ENCODE measurements at regions not wholly inside any gene's neighbourhood (a gene's known extent, or its start where the extent isn't known, plus 50 kb on each side); places are given as distances from the start of the nearest gene placed in this dataset.

DNA sequence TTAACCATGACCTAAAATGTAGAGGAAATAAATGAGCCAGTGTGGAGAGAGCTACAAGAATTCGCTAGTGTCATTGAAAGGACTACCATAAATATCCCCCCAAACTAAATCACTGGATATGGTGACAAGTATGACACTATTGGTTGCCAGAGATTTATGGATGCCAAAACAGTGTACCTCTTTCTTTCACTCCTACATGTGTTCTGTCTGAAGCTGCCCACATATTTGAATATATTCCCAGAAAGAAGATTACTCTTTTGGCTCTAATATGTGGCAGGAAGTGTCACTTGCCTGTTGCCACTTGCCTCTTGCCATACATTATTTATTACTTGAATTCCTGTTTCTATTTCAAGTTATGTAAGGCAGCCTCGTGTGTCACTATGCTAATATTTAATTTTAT is 1573.6 kb downstream of the TECRL start:
- peaks cover 0 to 23% (median 9%) of the 10 kb centered on the region in 8 donors for H3K9me3 ChIP-seq
- intact Hi-C loops (cut with DNase I; ENCODE audit: low total_unique reads), result no loop called here
- H3K4me1 ChIP-seq, result no peaks in the 10 kb centered on the region
- no peaks in the 10 kb centered on the region for H3K27me3 ChIP-seq (replicated peaks in 1 of 7)
- H3K36me3 ChIP-seq, result no peaks in the 10 kb centered on the region
- H3K27ac ChIP-seq, result no peak overlapping the region
- WGBS, 5 donors, result 16 to 28% (median 21%) methylated on average over 2 of the region's 2 CpGs
- no peak overlapping the region for H3K4me3 ChIP-seq
- DNase-seq, result no peak
- TF ChIP-seq POLR2AphosphoS5 (IDR thresholded peaks at IDR 0.05) (no peak), POLR2A (IDR thresholded peaks at IDR 0.05) (no peak)
- TF ChIP-seq, protein P1, sequence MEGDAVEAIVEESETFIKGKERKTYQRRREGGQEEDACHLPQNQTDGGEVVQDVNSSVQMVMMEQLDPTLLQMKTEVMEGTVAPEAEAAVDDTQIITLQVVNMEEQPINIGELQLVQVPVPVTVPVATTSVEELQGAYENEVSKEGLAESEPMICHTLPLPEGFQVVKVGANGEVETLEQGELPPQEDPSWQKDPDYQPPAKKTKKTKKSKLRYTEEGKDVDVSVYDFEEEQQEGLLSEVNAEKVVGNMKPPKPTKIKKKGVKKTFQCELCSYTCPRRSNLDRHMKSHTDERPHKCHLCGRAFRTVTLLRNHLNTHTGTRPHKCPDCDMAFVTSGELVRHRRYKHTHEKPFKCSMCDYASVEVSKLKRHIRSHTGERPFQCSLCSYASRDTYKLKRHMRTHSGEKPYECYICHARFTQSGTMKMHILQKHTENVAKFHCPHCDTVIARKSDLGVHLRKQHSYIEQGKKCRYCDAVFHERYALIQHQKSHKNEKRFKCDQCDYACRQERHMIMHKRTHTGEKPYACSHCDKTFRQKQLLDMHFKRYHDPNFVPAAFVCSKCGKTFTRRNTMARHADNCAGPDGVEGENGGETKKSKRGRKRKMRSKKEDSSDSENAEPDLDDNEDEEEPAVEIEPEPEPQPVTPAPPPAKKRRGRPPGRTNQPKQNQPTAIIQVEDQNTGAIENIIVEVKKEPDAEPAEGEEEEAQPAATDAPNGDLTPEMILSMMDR (IDR thresholded peaks at IDR 0.05 in 8 of 11, conservative IDR thresholded peaks at IDR 0.05 in 3 of 11), result no peak

DNA sequence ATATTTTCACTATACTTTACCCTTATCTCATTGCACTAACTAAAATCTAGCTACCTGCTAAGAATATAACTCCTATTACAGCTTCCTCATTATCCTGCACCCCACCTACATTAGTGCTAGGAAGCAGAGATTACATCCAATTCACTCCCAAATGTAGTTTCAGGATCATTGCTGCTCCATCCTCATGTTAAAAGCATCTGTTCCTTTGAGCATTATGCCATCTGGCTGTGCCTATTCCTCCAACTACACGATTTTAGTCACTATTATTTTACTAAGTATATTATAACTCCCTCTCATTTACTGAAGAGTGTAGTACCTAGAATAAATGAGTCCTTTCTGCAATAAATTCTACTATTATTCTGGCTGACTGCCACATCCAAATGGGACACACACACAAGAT is 1586.9 kb downstream of the TECRL start:
- H3K4me3 ChIP-seq, result no peak overlapping the region
- 46 to 61% (median 56%) methylated on average over 1 of the region's 1 CpG for WGBS, 5 donors
- no peaks in the 10 kb centered on the region for H3K4me1 ChIP-seq
- TF ChIP-seq POLR2A (IDR thresholded peaks at IDR 0.05), result no peak
- TF ChIP-seq POLR2AphosphoS5 (IDR thresholded peaks at IDR 0.05), result no peak
- TF ChIP-seq, protein P1 (IDR thresholded peaks at IDR 0.05 in 8 of 11, conservative IDR thresholded peaks at IDR 0.05 in 3 of 11), result no peak
- intact Hi-C loops (cut with DNase I; ENCODE audit: low total_unique reads), result no loop called here
- no peak overlapping the region for H3K27ac ChIP-seq
- DNase-seq, result no peak
- peaks cover 0 to 18% (median 12%) of the 10 kb centered on the region in 8 donors for H3K9me3 ChIP-seq
- H3K36me3 ChIP-seq, result no peaks in the 10 kb centered on the region
- H3K27me3 ChIP-seq (replicated peaks in 1 of 7), result no peaks in the 10 kb centered on the region

DNA sequence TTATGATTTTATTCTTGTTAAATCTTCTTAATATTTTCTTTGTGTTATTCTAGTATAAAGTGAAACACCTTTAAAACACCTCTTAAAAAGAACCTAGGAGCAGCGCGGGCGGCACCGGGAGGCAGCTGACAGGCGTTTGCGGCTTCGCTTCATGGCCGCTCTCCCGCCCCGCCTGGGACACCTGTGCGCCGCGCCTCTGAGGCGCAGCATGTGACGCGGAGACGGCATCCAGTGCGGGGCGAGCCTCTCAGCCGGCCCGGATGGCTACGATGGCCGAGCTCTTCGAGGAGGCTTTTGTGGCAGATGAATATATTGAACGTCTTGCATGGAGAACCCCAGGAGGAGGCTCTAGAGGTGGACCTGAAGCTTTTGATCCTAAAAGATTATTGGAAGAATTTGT is 1592.7 kb downstream of the TECRL start:
- H3K4me1 ChIP-seq, result no peaks in the 10 kb centered on the region
- H3K9me3 ChIP-seq, result peaks cover 0 to 6% (median 0%) of the 10 kb centered on the region in 8 donors
- WGBS, 5 donors, result 50 to 76% (median 63%) methylated on average over 21 to 25 of the region's 25 CpGs
- no peaks in the 10 kb centered on the region for H3K27me3 ChIP-seq (replicated peaks in 1 of 7)
- no peak overlapping the region for H3K4me3 ChIP-seq
- intact Hi-C loops (cut with DNase I; ENCODE audit: low total_unique reads), result no loop called here
- TF ChIP-seq, protein P1 (IDR thresholded peaks at IDR 0.05 in 8 of 11, conservative IDR thresholded peaks at IDR 0.05 in 3 of 11), result no peak
- TF ChIP-seq POLR2A (IDR thresholded peaks at IDR 0.05) (no peak), POLR2AphosphoS5 (IDR thresholded peaks at IDR 0.05) (no peak)
- no peak overlapping the region for H3K27ac ChIP-seq
- no peaks in the 10 kb centered on the region for H3K36me3 ChIP-seq
- DNase-seq, result no peak

DNA sequence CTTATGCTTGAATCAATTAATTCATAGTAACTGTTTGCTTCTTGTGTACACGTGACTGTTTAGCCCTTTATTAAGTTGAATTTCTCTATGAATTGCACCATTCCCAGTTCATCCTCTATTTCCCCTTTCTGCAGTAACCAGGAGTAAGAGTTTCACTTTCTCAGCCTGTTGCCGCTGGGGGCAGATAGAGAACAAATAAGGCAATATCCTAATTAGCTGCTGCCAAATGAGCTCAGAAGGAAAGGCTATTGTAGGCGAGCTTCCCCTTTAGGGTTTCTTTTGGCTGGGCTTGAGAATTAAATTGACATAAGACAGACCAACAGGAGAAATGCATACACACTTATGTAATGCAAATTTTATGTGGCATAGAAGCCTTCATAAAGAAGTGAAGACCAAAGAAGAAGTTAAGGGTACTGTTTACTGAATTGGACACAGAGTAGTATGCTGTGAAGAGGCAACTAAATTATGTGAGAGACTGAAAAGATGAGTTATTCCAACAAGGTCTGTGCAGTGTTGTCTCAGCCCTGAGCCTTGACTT is 1594.7 kb downstream of the TECRL start:
- no peak for TF ChIP-seq POLR2A (IDR thresholded peaks at IDR 0.05)
- TF ChIP-seq, protein P1 (IDR thresholded peaks at IDR 0.05 in 8 of 11, conservative IDR thresholded peaks at IDR 0.05 in 3 of 11), result no peak
- TF ChIP-seq POLR2AphosphoS5 (IDR thresholded peaks at IDR 0.05), result no peak
- H3K27me3 ChIP-seq (replicated peaks in 1 of 7), result no peaks in the 10 kb centered on the region
- no peak overlapping the region for H3K27ac ChIP-seq
- H3K36me3 ChIP-seq, result no peaks in the 10 kb centered on the region
- intact Hi-C loops (cut with DNase I; ENCODE audit: low total_unique reads), result no loop called here
- no peak overlapping the region for H3K4me3 ChIP-seq
- DNase-seq, result no peak
- WGBS, 5 donors, result 14 to 23% (median 18%) methylated on average over 3 of the region's 3 CpGs
- H3K9me3 ChIP-seq, result peaks cover 0 to 6% (median 0%) of the 10 kb centered on the region in 8 donors
- H3K4me1 ChIP-seq, result no peaks in the 10 kb centered on the region
